Renal cortex interstitium (tissue), 11 donors: ENCODE measurements at regions not wholly inside any gene's neighbourhood (a gene's known extent, or its start where the extent isn't known, plus 50 kb on each side); places are given as distances from the start of the nearest gene placed in this dataset.

Source experiments
- DNase-seq, 11 donors: peaks; one replicate each; pipeline ENCODE4 v3.0.0-alpha.2; 2013; ENCODE audit warnings: low read depth in 9 of 11, low spot score in 4 of 11; ENCODE audit errors: extremely low read depth in 1 of 11

GRCh38 chr12:74963304-74963703 lies 246.3 kb downstream of the KCNC2 start:
- no peak for DNase-seq

GRCh38 chr12:74963867-74964331 lies 245.7 kb downstream of the KCNC2 start:
- DNase-seq: peak in 1 of 11 donors; percentile 20

- no peak for DNase-seq
Measured at GRCh38 chr12:74964390-74964789, 245.2 kb downstream of the KCNC2 start.

DNA sequence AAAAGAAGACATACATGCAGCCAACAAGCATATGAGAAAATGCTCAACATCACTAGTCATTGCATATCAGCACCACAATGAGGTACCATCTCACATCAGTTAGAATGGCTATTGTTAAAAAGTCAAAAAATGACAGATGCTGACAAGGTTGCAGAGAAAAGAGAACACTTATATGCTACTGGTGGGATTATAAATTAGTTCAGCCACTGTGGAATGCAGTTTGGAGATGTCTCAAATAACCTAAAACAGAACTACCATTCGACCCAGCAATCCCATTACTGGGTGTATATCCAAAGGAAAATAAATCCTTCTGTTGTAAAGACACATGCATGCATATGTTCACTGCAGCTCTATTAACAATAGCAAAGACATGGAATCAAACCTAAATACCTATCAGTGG lies 238.4 kb downstream of the KCNC2 start:
- DNase-seq: no peak

- no peak for DNase-seq
Measured at GRCh38 chr12:74977832-74978481, 231.7 kb downstream of the KCNC2 start.

- DNase-seq: peak; percentile 61 to 91 (median 79)
Measured at GRCh38 chr12:74980510-74980909, 229.1 kb downstream of the KCNC2 start.

DNA sequence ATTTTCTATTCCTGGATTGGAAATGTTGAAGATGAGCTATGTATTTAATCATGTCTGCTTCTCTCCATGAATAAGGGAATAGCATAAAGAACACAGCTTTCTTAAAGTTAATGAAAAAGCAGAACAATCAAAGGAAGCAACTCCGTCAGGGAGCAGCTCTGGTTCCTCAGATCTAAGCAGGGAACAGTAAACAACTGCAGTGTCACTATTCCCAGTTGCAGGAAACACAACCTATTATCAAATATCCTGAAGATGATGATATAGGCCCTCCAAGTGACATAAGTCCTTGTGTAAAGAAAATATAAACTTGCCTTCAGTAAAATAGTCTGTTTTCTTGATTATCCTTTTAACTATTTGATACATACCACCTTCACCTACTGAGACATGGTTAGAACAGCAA lies 228.1 kb downstream of the KCNC2 start:
- DNase-seq: no peak

DNA sequence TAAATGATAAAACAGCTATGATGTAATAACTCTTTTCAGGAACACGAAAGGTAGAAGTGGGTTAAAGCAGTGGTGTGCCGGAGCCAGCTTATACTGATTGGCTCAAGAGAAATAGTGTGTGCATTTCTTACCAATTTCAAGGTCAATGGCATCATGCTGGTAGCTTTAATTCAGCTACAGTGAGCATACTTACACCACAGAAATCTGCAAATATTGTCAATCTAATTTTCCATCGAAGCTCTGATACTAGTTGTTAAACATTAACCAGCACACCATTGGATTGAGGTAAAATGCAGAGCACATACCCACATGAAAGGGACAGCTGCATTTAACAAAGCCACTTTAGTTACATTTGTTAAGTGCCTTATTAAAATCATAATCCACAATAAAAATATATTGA lies 225.7 kb downstream of the KCNC2 start:
- no peak for DNase-seq

DNA sequence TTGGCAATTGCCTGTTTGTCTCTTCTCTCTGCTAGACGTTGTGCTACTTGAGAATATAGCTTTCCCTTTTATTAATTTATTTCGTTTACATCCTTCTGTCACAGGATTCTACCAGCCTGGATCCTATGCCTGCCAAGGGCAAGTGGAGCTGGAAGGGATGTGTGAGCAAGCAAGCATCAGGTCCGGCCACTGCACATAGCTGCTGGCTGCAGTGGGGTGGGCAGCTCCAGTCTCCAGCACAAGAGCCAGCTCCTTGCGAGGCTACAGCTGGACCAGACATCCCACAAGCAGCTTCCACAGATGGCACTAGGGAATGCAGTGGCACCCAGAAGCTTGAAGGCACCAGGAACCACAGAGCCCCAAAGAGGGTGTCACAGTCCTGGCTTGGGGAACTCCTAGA lies 225.0 kb downstream of the KCNC2 start:
- DNase-seq: no peak

DNA sequence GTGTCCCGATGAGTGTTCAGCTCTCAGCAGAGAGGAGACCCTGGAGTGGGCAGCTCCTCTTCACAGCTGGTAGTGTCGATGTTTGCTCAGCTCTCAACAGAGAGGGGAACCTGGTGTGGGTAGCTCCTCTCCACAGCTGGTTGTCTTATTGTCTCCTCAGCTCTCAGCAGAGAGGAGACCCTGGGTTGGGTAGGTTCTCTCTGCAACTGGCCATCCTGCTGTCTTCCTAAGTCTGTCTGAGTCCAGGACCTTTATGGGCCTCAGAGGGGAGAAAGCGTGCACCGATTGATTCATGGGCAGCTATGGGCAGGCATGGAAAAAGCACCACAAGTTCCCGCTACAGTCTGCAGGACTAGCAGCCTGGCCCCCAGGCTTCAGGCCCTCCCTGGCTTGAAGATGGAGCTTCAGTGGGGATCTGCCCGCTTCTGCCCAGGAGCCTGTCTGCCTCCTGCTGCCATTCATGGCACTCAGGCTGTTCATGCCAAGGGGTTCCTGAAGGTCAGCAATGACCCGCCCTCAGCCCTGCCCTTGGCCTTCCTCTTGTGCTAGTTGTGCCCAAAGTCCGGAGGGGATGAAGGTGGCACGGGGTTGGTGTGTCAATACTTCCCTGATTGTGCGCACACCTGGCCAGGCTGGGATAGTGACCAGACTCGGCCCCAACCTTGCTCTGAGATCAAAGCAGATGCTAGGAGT lies 224.2 kb downstream of the KCNC2 start:
- no peak for DNase-seq

DNA sequence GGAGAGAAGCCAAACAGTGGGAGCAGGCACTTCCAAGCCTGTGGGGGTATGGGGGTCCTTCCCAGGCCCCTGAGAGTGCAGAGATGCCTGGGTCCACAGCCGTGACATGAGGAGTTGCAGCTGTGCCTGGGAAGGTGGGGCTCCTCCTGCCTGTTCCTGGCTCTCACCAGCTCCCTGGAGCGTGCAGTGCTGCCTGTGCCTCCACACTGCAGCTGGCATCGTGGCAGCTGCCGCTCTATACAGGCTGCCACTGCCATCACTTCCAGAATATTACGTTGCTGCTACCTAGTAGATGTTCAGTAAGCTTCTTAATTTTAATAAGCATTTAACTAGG lies 223.7 kb downstream of the KCNC2 start:
- no peak for DNase-seq

GRCh38 chr12:74988156-74988555 lies 221.5 kb downstream of the KCNC2 start:
- no peak for DNase-seq
